HG03378 (cell line): ENCODE measurements at regions not wholly inside any gene's neighbourhood (a gene's known extent, or its start where the extent isn't known, plus 50 kb on each side); places are given as distances from the start of the nearest gene placed in this dataset.

Source experiments
- ATAC-seq: cut with Tn5 transposase; IDR thresholded peaks from one replicate; pipeline ENCODE4 v1.9.1; 2021; ENCODE audit warnings: mild to moderate bottlenecking, moderate library complexity; ENCODE audit not compliant: unreplicated experiment

DNA sequence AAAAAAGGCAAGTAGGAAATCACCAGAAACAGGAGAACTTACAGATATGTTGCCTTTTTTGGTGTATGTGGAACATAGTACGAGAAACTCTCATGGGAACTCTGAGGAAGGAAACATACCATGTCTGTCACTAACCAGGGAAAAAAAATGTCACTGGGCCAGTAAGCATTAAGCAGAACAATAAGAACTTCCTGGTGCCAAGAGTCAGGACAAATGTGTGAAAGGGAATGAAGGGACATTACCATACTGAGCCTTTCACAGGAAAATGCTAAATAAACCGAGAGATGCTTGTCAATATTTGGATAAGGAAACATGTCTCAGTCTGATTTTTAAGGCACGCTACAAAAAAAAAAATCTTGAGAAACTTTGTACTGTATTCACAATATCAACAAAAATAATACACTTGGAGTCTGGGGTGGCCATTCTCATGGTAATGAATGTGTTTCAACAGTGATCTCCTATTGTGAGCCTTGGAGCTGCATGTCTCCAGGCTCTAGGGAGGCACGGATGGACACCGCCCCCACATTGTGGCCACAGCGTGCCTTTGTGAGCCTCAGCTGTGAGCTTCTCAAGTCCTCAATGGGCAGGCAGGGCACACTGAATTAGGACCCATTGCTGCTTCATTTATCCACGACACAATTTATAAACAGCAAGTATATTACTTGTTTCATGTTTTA lies 113.0 kb upstream of the ARGLU1 start:
- ATAC-seq = no peak

GRCh38 chr13:106678646-106679418 lies 110.9 kb upstream of the ARGLU1 start:
- ATAC-seq = no peak

DNA sequence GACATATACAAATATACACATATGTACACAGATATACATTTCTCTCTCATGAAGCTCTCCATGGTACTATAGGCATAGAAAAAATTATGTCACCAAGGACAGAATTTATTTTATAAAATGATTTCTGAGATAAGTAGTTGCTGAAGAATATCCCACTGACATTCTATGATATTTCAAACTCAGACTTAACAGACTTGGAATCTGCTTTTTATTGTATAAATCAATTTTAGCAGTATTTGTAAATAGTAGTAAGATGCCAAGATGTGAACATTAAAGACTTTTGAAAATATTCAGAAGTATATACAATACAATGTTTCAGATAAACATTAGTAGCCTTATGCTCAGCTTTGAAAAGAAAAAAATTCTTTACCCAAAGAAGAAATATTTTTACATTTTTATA lies 107.4 kb upstream of the ARGLU1 start:
- ATAC-seq = no peak

DNA sequence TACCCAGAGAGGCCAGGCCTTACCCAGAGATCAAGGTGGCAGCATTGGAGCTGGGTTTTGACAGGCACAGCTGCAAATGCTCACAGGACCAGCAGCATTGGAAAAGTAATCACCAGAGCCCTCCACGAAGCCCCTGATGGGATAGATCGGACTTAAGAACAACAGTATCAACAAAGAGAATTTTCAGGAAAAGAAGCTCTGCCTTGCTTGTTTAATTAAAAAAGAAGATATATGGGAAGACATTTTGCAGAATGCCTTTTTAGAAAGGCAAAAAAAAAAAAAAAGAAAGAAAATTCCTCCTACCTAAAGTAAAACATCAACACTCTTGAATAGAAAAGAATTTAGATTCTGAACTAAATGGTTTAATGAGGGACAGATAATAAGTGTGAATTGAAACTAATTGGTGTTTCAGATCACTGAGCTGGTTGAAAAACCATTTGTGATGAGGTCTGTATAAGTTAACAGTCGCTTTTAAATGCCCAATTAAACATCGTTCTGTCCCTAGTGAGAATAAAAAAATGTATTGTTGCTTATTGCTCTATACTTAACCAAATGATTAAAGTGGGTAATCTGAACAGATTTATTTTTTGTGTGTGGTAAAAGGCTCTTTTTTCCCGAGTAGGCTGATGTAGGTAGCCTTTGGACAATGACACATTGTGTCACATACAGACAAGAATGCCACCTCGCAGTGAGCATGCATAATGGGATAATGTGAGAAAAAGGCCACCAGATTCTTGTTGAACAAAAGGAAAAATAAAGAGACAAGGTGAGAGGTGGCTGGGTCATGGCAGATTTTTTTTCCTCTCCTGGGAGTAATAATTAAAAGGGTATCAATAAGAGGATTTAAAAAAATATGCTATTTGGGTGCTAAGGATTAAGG lies 93.0 kb upstream of the ARGLU1 start:
- ATAC-seq = no peak

GRCh38 chr13:106657104-106657503 lies 89.2 kb upstream of the ARGLU1 start:
- ATAC-seq = no peak

GRCh38 chr13:106656186-106656585 lies 88.2 kb upstream of the ARGLU1 start:
- no peak for ATAC-seq

DNA sequence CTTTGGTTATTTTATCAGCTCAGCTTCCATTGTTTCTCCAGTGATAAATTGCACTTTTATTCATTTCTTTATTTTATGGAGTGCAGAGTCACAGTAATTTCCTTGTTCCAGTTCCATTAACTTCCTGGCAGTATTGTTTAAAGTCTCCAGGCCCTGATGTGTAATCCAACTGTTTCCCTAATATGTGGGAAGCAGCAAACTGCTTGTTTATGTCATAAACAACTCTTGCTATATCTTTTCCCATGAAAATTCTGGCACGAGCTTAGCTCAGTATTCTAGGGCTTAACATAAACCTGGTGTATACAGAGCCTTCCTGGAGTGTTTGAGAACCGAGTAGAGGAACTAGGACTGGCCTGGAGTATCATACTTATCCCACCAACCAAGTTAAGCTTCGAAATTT lies 83.5 kb upstream of the ARGLU1 start:
- no peak for ATAC-seq

GRCh38 chr13:106650690-106651205 lies 82.8 kb upstream of the ARGLU1 start:
- ATAC-seq = no peak

GRCh38 chr13:106649495-106649894 lies 81.6 kb upstream of the ARGLU1 start:
- no peak for ATAC-seq

DNA sequence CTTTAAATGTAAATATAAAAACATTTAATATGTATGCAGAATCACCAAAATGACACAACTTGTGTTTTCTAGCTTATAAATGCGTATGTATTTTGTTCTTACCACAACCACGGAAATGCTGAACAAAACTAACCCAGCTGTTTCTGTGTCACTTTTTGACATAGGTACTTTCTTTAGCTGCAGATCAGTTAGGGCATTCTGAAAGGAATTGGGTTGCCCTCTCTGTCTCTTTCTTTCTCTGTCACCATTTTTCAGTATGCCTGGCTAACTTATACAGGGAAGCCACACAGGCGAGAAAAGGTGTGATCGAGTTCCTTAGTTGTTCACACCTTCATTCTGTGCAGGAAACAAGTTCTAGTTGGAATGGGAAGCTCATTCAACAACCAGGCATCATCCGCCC lies 72.6 kb upstream of the ARGLU1 start:
- no peak for ATAC-seq

DNA sequence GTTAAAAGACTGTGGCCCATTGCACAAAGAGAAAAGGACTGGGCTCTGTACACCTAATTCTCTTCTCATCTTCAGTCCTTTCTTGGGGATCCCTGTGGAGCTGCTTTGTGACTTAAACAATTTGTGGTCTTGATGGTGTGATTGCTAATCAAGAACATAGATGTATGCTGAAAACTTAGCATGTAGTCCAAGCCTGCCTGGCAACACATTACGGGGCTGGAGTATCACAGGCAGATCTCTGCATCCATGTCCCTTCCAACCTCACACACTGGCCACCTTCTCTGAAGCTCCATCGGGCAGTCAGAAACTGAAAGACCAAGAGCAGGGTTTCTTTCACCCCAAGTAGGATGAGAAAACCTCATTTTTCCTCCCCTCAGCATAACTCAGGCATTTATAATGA lies 69.6 kb upstream of the ARGLU1 start:
- ATAC-seq = no peak

GRCh38 chr13:106636492-106636891 lies 68.6 kb upstream of the ARGLU1 start:
- no peak for ATAC-seq

DNA sequence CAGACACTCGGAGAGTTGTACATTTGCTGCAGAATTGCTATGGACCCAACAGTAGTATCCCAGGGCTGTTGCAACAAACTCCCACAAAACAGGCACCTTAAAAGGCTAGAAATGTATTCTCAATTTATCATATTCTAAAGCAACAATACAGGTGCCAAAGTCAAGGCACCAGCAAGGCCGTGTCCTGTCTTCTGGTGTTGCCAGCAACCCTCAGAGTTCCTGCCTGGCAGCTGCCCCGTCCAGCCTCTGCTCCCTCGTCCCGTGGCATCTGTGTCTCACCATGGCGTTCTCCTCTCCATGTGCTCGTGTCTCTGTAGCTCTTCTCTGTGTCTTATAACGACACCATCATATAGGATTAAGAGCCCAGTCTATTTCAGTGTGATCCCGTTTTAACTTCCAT lies 67.7 kb upstream of the ARGLU1 start:
- ATAC-seq = no peak

GRCh38 chr13:106633321-106633720 lies 65.4 kb upstream of the ARGLU1 start:
- ATAC-seq = no peak

DNA sequence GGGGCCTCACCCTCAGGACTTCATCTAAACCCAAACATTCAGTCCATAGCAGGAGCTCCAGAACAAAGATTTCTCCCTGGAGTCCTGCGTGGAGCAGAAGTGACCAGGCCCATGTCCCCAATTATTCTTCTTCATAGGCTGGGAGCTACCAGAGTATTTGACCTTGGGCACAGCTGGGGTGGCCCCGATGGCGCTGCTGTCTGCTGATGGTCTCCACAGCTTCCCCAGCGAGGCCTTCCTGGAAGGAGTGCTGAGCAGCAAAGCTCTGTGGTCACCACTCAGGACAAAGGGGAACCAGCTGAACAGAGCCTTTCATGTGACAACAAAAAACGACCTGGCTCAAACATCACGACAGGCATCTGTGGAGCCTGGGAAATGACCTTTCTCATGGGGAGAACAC lies 62.7 kb upstream of the ARGLU1 start:
- no peak for ATAC-seq

DNA sequence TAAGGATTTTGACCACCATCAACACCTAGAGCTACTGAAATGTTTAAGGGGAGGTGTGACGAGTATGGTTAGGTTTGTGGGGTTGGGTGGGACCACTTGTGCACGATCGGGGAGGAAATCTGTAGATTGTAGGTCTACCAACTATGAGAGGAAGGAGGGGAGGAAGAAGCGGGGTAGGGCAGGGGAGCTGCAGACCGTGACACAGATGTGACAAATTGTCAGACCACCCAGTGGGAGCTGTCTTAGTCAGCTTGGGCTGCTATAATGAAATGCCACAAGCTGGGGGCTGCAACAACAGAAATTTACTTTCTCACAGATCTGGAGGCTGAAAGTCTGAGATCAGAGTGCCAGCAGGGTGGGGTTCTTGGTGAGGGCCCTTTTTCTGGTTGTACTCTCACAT lies 62.2 kb upstream of the ARGLU1 start:
- ATAC-seq = no peak

- ATAC-seq = no peak
Observed at GRCh38 chr13:106628936-106629659, 61.2 kb upstream of the ARGLU1 start.

- ATAC-seq = no peak
Observed at GRCh38 chr13:106626473-106626872, 58.5 kb upstream of the ARGLU1 start.

- no peak for ATAC-seq
Observed at GRCh38 chr13:106625578-106625977, 57.6 kb upstream of the ARGLU1 start.

DNA sequence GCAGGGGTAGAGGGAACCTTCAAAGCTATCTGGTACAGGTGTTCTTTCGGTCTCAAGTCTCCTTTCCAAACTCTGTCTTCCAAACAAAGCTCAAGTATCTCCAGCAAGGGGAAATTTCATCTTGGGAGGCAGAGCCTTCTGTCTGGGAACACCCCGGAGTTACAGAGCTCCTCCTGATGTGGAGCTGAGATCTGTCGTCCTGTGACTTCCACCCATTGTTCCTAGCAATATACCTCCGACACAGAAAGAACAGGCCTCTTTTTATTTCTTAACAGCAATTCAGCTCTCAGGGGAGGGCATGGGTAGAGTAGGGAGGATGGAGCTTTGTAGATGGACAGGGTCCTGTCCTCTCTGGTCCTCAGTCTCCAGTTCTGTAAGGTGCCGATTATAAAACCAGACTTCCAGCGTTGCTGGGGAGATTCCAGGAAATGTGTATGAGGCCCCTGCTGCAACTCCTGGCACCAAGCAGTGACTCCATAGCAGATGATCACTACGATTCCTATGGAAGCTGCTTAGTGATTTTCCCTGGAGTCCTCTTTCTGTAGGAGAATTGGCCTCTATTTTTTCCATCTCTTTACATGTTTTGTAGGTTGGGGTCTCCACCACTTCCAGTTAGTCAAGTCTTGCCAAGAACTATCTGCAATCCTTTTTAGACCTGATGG lies 56.0 kb upstream of the ARGLU1 start:
- no peak for ATAC-seq
